SJCRH30 (cell line): ENCODE measurements at regions not wholly inside any gene's neighbourhood (a gene's known extent, or its start where the extent isn't known, plus 50 kb on each side); places are given as distances from the start of the nearest gene placed in this dataset.
"Not testable (repeated sequence)": the region's sequence is repeated elsewhere in the genome, so short reads cannot be mapped to it uniquely, and the experiment has no call there.

ENCODE experiments used
- DNase-seq, 2 experiments: peaks; one replicate each; pipeline ENCODE4 v3.0.0-alpha.2; 2015 to 2020
- H3K27ac ChIP-seq: fragments of 250-450 bp; sonication (Bioruptor Pico); 2 replicates; pipeline ENCODE4 v1.5.1; 2020; ENCODE audit warnings: mild to moderate bottlenecking, moderate library complexity
- H3K27me3 ChIP-seq: fragments of 250-450 bp; sonication (Bioruptor Pico); 2 replicates; pipeline ENCODE4 v1.5.1; 2020; ENCODE audit warnings: mild to moderate bottlenecking, moderate library complexity
- H3K36me3 ChIP-seq: fragments of 250-450 bp; sonication (Bioruptor Pico); 2 replicates; pipeline ENCODE4 v1.5.1; 2020; ENCODE audit warnings: mild to moderate bottlenecking, moderate library complexity
- H3K4me1 ChIP-seq: fragments of 250-450 bp; sonication (Bioruptor Pico); 2 replicates; pipeline ENCODE4 v1.5.1; 2020; ENCODE audit warnings: mild to moderate bottlenecking, moderate library complexity
- H3K4me3 ChIP-seq: fragments of 250-450 bp; sonication (Bioruptor Pico); 2 replicates; pipeline ENCODE4 v1.5.1; 2020; ENCODE audit warnings: mild to moderate bottlenecking, moderate library complexity
- H3K9me3 ChIP-seq: fragments of 250-450 bp; sonication (Bioruptor Pico); replicated peaks from 2 replicates; pipeline ENCODE4 v1.5.1; 2020; ENCODE audit warnings: mild to moderate bottlenecking, moderate library complexity

DNA sequence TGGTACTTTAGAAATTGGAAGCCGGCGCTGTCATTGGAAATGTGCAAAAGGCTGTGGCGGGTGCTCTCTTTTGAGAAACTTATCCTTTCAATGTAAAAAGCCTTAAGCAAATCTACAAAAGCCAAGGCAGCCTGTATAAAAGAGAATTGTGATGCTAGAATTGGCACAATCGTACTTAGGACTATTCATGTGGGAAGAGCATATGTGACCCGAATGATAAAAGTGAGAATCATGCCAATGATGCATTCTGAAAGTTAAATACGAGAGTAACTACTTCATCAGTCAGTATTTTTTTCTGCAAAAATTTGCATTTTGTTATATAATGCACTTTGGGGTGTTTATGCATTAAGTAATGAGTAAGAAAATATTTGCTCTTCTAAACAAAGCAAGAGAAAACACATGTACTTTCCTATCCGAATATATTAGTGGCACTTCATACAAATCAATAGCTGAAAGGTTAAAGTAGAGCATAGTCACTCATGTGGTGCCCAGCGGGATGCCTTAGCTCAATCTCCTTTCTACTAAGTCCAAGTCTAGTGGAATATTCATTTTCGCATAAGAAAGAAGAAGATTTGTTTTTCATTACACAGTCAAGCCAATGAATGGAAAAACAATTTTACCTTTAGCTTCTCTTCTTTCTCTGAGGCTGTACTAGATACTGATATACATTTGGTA is 1256.6 kb upstream of the B3GALT2 start:
- DNase-seq = no peak
- Histone ChIP-seq H3K4me3 (no peak overlapping the region), H3K9me3 (no peaks in the 10 kb centered on the region), H3K27me3 (no peaks in the 10 kb centered on the region), H3K36me3 (no peaks in the 10 kb centered on the region), H3K27ac (no peak overlapping the region), H3K4me1 (no peaks in the 10 kb centered on the region)

DNA sequence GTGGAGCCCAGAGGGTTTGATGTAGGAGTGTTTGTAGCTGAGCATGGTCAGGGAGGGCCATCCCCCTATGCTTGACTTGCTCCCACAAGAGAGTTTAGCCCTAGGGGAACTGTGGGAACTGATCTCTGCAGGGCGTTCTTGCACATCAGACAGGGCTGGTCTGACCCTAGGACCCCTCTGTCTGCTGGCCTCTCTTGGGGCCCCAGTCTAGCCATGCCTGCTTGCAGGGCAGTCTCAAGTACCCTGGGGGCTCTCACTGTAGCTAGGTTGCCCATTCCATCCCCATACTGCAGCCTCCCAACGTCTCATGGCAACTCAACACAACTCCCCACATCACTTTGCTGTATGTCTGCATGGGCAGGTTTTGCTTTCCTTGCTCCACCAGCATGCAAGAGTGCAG is 1250.7 kb upstream of the B3GALT2 start:
- Histone ChIP-seq H3K9me3 (no peaks in the 10 kb centered on the region), H3K27ac (no peak overlapping the region), H3K4me1 (no peaks in the 10 kb centered on the region), H3K4me3 (no peak overlapping the region), H3K27me3 (no peaks in the 10 kb centered on the region), H3K36me3 (no peaks in the 10 kb centered on the region)
- no peak for DNase-seq

DNA sequence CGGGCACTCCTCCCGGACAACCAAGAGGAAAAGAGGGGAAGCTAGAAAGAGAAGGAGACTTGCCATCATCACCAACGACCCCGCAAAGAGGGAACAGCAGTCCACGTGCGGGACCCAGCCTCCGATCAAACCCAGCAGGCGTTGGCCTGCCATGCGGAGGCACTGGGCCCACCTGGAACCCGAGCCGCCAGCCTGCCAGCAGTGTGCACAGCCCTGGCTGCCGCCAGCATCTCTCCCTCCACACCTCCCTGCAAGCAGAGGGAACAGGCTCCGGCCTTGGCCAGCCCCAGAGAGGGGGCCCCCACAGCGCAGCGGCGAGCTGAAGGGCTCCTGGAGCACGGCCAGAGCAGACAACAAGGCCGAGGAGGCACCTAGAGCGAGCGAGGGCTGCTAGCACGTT is 1244.7 kb upstream of the B3GALT2 start:
- DNase-seq = no peak
- Histone ChIP-seq H3K9me3 (no peaks in the 10 kb centered on the region), H3K4me3 (no peak overlapping the region), H3K36me3 (no peaks in the 10 kb centered on the region), H3K4me1 (no peaks in the 10 kb centered on the region), H3K27me3 (no peaks in the 10 kb centered on the region), H3K27ac (no peak overlapping the region)

DNA sequence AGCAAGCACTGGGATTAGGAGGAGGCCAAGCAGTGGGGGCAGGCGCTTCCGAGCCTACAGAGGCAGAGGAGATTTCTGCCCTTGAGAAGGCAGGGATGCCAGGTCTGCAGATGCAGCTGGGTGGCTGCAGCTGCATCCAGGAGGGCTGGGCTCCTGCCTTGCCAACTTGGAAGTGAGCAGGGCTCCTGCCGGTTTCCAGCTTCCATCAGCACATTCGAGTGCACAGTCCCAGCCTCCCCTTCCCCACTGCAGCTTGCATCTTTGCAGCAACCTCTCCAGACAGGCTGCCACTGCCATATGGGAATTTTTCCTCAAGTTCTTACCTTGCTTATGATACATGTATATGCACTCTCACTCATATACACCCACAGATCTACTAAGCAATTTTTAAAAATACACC is 1234.3 kb upstream of the B3GALT2 start:
- no peaks in the 10 kb centered on the region for H3K9me3 ChIP-seq
- H3K36me3 ChIP-seq = no peaks in the 10 kb centered on the region
- H3K4me3 ChIP-seq = no peak overlapping the region
- H3K4me1 ChIP-seq = no peaks in the 10 kb centered on the region
- H3K27ac ChIP-seq = no peak overlapping the region
- no peaks in the 10 kb centered on the region for H3K27me3 ChIP-seq
- no peak for DNase-seq

DNA sequence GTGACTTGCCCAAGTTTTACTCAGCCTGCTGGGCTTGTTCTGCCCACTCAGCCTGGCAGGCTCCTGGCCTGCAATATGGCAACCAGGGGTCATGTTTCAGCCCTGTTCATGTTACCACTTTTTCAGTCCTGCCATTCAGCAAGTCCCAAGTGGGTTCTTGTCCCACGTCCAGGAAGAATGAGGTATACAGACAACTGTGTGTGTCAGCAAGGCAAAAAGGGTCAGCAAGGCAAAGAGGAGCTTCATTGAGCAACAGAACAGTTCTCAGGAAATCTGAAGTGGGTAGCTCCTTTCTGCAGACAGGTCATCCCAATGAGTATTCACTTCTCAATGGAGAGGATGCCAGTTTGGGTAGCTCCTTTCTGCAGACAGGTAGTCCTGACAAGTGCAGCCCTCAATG is 1233.3 kb upstream of the B3GALT2 start:
- Histone ChIP-seq H3K9me3 (no peaks in the 10 kb centered on the region), H3K27ac (no peak overlapping the region), H3K4me1 (no peaks in the 10 kb centered on the region), H3K27me3 (no peaks in the 10 kb centered on the region), H3K36me3 (no peaks in the 10 kb centered on the region), H3K4me3 (no peak overlapping the region)
- peak in 1 of 2 experiments; percentile 1 for DNase-seq

DNA sequence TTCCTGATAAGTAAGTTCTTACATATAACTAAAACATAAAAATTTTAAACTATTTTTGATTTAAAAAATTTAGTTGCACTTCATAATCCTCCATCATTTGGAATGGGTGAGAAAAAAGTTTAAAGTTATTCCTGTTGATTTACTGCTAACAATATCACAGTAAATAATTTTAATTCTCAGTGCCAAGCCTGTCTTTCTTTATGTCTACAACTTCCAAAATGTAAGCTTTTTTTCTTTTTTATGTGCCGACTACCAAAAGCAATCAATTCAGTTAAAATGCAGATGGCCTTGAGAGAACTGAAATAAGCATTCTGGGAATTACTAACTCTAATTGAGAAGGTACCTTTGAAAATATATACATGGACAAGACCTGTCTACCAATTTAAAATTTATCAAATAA is 1224.3 kb upstream of the B3GALT2 start:
- Histone ChIP-seq H3K4me3 (no peak overlapping the region), H3K27ac (no peak overlapping the region)

DNA sequence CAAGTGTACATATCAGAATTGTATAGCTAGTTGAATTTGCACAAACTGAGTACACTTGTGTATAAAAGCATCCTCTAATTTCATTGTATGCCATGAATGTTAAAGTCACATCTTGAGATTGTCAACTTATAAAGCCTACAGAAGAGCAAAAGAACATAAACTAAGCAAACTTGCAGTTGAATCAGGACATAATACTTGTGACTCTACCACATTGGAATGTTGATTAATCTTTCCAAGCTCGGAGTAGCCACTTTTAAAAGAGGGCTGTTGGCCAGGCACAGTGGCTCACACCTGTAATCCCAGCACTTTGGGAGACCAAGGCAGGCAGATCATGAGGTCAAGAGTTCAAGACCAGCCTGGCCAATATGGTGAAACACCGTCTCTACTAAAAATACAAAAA is 1220.8 kb upstream of the B3GALT2 start:
- H3K27ac ChIP-seq, H3K27me3 ChIP-seq: not testable (repeated sequence)

More for the DNA sequence above, 1224.3 kb upstream of the B3GALT2 start:
- H3K36me3 ChIP-seq = no peaks in the 10 kb centered on the region
- no peaks in the 10 kb centered on the region for H3K4me1 ChIP-seq
- DNase-seq = no peak
- no peaks in the 10 kb centered on the region for H3K27me3 ChIP-seq
- H3K9me3 ChIP-seq = no peaks in the 10 kb centered on the region

DNA sequence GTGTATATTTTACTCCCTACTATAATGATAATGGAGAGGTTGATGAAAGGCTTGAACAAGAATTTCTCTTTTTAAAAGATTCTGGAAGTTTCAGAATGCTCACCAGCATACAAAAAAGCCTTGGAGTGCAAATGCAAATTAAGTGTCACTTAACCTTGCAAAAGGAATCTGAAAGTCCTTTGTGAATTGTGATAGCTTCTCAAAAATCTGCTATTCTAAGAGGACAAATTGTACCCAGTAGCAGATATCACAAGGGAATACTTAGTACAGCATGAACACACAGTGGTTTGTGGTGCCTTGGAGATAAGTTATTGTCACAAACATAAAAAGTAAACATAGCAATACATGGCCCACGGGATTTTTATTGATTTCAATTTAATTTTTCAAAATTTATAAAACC is 1208.3 kb upstream of the B3GALT2 start:
- no peak for DNase-seq
- H3K9me3 ChIP-seq = no peaks in the 10 kb centered on the region

More for the DNA sequence above, 1220.8 kb upstream of the B3GALT2 start:
- not testable (repeated sequence) for DNase-seq, H3K36me3 ChIP-seq, H3K4me3 ChIP-seq, H3K4me1 ChIP-seq, H3K9me3 ChIP-seq

DNA sequence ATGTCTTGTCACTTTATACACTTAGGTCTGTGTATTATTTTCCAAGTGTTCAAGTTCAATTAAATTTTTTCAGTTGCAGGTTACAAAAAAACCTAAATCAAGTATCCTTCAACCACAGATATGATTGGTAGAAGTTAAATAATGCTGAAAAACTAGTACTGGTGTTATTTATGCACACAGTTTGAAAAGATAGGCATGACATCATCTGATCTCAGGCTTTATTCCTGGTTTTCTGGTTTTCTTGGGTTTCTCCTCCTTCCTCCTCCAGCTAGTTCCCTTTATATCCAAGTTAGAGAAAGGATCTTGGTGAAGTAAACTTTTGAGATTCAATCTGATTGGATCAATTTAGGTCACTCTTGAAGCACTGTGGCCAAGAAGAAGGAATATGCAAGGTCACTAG is 1201.1 kb upstream of the B3GALT2 start:
- Histone ChIP-seq H3K4me3 (no peak overlapping the region), H3K9me3 (no peaks in the 10 kb centered on the region), H3K27me3 (no peaks in the 10 kb centered on the region), H3K4me1 (no peaks in the 10 kb centered on the region), H3K27ac (no peak overlapping the region), H3K36me3 (no peaks in the 10 kb centered on the region)
- no peak for DNase-seq

More for the DNA sequence above, 1208.3 kb upstream of the B3GALT2 start:
- Histone ChIP-seq H3K4me3 (no peak overlapping the region), H3K36me3 (no peaks in the 10 kb centered on the region), H3K27me3 (no peaks in the 10 kb centered on the region), H3K27ac (no peak overlapping the region), H3K4me1 (no peaks in the 10 kb centered on the region)

DNA sequence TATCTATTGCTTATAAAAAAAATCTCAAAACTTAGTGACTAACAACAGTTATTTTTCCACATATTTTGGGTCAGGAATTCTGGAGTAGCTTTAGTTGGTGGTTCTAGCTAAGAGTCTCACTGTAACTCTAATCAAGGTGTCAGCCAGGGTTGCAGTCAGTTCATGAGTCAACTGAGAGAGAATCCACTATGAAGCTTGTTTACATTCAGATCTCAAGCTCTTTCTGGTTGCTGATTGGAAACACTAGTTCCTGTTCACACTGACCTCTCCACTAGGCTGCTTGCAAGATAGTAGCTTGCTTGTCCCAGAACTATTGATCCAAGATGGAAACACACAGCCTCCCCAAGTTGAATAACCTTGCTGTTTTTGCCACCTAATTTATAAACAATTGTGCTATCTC is 1192.1 kb upstream of the B3GALT2 start:
- H3K27ac ChIP-seq = no peak overlapping the region
- no peaks in the 10 kb centered on the region for H3K4me1 ChIP-seq
- H3K27me3 ChIP-seq = no peaks in the 10 kb centered on the region
- H3K9me3 ChIP-seq = no peaks in the 10 kb centered on the region
- no peak overlapping the region for H3K4me3 ChIP-seq
- H3K36me3 ChIP-seq = no peaks in the 10 kb centered on the region
- DNase-seq = no peak

DNA sequence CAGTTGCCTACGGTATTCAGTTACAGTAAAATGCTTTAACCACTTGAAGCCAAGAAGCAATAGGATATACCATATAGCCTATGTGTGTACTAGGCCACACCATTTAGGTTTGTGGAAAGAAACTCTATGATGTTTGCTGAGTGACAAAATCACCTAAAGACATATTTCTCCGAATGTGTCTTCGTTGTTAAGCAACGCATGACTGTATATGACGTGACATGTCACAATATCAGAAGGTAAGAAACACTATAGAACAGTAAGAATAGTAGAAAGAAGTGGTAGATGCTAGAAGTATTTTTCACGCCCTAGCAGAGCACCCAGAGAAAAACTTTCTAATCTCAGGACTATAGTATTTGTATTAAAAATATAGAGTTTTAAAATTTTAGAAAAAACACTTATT is 1188.2 kb upstream of the B3GALT2 start:
- no peaks in the 10 kb centered on the region for H3K36me3 ChIP-seq
- H3K9me3 ChIP-seq = no peaks in the 10 kb centered on the region
- DNase-seq = no peak
- no peaks in the 10 kb centered on the region for H3K4me1 ChIP-seq
- H3K4me3 ChIP-seq = no peak overlapping the region
- no peaks in the 10 kb centered on the region for H3K27me3 ChIP-seq
- no peak overlapping the region for H3K27ac ChIP-seq

DNA sequence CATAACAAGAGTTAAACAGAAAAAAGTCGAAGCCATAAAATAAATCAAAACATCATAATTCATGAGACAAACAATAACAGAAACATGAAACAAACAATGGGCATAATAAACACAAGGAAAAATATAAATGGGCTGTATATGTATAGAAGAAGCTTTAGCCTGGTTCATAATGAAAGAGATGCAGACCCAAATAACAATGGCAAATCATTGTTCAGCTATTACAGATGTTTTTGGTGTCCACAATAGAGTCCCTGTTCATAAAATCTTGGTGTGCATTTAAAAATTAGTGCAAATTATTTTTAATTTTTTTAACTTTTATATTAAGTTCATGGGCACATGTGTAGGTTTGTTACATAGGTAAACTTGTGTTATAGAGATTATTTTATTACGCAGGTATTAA is 1185.9 kb upstream of the B3GALT2 start:
- Histone ChIP-seq H3K27ac (no peak overlapping the region), H3K36me3 (no peaks in the 10 kb centered on the region), H3K9me3 (no peaks in the 10 kb centered on the region), H3K27me3 (no peaks in the 10 kb centered on the region), H3K4me1 (no peaks in the 10 kb centered on the region), H3K4me3 (no peak overlapping the region)
- DNase-seq = no peak

DNA sequence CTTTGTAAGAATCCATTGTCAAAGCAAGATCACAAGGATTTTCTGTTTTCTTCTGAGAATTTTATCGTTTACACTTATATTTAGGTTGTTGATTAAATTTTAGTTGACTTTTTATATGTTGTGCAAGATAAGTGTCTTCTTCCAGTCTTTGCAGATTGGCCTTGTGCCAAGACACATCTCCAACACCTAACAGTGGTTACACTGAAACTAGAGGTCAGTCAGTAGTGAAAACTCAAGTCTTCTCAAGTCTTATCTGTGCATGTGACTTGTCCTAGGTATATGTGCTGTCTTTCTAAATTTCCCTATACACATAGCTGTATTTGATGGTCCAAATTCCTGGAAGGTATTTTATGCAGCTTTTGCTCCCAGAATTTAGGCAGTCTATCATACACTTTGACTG is 1183.2 kb upstream of the B3GALT2 start:
- DNase-seq = no peak
- Histone ChIP-seq H3K27ac (no peak overlapping the region), H3K9me3 (no peaks in the 10 kb centered on the region), H3K4me3 (no peak overlapping the region), H3K27me3 (no peaks in the 10 kb centered on the region), H3K4me1 (no peaks in the 10 kb centered on the region), H3K36me3 (no peaks in the 10 kb centered on the region)

DNA sequence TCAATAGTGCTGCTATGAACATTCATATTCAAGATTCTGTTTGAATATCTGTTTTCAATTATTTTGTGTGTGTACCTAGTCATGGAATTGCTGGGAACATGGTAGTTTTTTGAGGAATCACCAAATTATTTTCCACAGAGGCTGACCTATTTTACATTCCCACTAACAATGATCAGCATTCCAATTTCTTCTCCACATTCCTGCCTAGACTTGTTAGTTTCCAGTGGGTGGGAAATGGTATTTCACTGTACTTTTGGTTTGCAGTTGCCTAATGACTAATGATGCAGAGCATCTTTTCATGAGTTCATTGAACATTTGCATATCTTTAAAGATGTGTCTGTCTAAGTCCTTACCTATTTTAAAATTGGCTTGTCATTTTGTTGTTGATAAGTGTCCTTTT is 1182.6 kb upstream of the B3GALT2 start:
- Histone ChIP-seq H3K4me3 (no peak overlapping the region), H3K4me1 (no peaks in the 10 kb centered on the region), H3K36me3 (no peaks in the 10 kb centered on the region), H3K9me3 (no peaks in the 10 kb centered on the region), H3K27me3 (no peaks in the 10 kb centered on the region), H3K27ac (no peak overlapping the region)
- no peak for DNase-seq

DNA sequence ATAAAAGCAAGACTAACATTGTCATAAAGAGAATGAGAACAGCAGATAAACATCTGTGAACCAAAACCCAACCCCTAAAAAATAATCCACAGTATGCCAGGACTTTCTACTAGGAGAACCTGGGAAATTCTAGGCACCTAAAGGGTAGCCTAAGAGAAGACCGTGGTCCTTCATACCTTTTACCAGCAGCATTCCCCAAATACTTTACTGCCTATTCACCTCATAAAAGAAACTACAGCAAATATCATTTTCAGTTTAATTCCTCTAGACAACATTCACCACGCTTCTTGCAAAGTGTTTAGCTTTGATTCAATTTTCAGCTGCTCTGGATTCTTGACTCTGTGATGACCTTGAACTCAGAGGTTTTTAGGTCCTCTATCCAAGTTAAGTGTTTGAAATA is 1180.7 kb upstream of the B3GALT2 start:
- Histone ChIP-seq H3K9me3 (no peaks in the 10 kb centered on the region), H3K36me3 (no peaks in the 10 kb centered on the region), H3K27me3 (no peaks in the 10 kb centered on the region), H3K4me1 (no peaks in the 10 kb centered on the region), H3K4me3 (no peak overlapping the region), H3K27ac (no peak overlapping the region)
- DNase-seq = no peak

DNA sequence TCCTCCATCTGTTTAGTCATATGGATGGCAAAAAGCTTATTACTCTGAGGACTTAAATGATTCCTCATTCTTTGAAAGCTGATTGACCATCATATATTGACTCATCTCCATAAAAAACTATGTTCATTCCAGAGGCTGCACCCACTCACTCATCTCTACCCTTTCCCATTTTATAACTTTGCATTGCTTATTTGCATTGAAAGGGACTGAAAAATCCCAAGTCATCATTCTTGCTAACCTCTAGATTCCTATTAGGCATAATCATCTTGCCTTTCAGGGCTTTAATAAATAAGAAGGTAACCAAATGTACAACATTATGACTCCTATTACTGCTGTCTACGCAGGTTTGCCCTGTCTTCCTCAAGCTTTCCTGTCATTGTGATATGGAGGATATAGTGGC is 1180.3 kb upstream of the B3GALT2 start:
- Histone ChIP-seq H3K27me3 (no peaks in the 10 kb centered on the region), H3K4me1 (no peaks in the 10 kb centered on the region), H3K36me3 (no peaks in the 10 kb centered on the region), H3K27ac (no peak overlapping the region), H3K9me3 (no peaks in the 10 kb centered on the region), H3K4me3 (no peak overlapping the region)
- DNase-seq = no peak
